Upper lobe of left lung (tissue), 4 donors: ENCODE measurements at regions not wholly inside any gene's neighbourhood (a gene's known extent, or its start where the extent isn't known, plus 50 kb on each side); places are given as distances from the start of the nearest gene placed in this dataset.

Experiments
- EP300 ChIP-seq, 4 donors: sonication (generic); formaldehyde crosslinking; IDR thresholded peaks; one replicate each; pipeline ENCODE4 v1.5.1; 2017; ENCODE audit warnings: antibody characterized with exemption in 4 of 4, control low read depth in 2 of 4
- POLR2A ChIP-seq, 4 donors: fragments of 450-650 bp; IDR thresholded peaks; one replicate each; pipeline ENCODE4 v1.5.1; 2016 to 2017; ENCODE audit warnings: antibody characterized with exemption in 4 of 4, mild to moderate bottlenecking in 2 of 4
- TF ChIP-seq, protein P1 (sequence below), 6 experiments: fragments of 450-650 bp in 4 of 6; fragments of 200-600 bp in 2 of 6; sonication (generic) in 2 of 6; IDR thresholded peaks; one replicate each; pipeline ENCODE4 v1.5.1; 2016 to 2019; ENCODE audit warnings: antibody characterized with exemption in 6 of 6

DNA sequence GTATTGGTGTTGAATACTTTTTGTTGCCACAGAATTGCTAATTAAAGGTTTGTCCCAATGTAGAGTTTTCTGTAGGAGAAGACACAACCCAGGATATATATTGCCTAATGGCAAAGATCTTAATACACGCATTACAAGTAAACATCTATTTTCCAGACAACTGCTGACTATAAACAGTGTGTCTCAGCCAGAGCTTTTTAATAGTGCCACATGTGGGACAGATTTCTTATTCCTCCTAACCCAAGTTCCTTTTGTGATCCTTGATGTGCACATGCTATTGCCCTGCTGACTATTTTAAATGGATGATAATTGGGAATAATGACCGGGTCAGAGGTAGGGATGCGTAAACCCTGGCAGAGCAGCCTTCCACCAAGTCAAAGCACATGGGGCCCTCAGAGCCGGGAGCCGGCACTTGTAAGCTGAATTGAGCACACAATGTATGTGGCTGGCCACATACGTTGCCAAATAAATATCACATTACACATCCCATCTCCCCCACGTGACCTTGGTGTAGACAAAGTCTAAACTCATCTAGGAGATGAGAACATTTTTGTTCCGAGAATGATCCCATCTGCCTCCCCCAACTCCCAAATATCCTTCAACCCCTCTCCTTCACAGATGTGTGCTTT is 209.8 kb upstream of the NFIA start:
- TF ChIP-seq, protein P1, sequence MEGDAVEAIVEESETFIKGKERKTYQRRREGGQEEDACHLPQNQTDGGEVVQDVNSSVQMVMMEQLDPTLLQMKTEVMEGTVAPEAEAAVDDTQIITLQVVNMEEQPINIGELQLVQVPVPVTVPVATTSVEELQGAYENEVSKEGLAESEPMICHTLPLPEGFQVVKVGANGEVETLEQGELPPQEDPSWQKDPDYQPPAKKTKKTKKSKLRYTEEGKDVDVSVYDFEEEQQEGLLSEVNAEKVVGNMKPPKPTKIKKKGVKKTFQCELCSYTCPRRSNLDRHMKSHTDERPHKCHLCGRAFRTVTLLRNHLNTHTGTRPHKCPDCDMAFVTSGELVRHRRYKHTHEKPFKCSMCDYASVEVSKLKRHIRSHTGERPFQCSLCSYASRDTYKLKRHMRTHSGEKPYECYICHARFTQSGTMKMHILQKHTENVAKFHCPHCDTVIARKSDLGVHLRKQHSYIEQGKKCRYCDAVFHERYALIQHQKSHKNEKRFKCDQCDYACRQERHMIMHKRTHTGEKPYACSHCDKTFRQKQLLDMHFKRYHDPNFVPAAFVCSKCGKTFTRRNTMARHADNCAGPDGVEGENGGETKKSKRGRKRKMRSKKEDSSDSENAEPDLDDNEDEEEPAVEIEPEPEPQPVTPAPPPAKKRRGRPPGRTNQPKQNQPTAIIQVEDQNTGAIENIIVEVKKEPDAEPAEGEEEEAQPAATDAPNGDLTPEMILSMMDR (IDR thresholded peaks at IDR 0.05): no peak
- no peak for TF ChIP-seq EP300 (IDR thresholded peaks at IDR 0.05)
- no peak for TF ChIP-seq POLR2A (IDR thresholded peaks at IDR 0.05)
